ENCODE measurements at regions not wholly inside any gene's neighbourhood (a gene's known extent, or its start where the extent isn't known, plus 50 kb on each side); places are given as distances from the start of the nearest gene placed in this dataset.
"Not testable (repeated sequence)": the region's sequence is repeated elsewhere in the genome, so short reads cannot be mapped to it uniquely, and the experiment has no call there.

DNA sequence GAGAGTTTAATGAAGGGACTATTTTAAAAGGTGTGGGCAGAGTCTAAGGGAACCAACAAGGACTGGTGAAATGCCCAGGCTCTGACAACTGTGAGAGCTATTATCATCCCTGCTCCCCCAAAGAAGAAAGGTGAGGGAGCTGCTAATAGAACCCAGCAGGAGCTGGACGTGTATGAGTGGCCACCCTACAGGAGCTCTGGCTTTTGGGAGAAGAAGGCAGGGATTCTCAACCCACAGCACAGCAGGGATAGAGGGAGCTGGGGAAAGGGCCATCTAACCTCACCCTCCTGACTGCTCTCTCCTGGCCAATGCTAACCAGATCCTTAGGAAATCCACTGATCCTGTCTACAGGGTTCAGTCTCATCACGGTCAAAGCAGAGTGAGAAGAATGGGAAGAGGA is 57.1 kb downstream of the GRIN2B start:
- Mint-ChIP-seq H3K27me3 (no peaks in the 10 kb centered on the region), H3K27ac (no peak overlapping the region), H3K4me1 (no peaks in the 10 kb centered on the region), H3K9me3 (no peaks in the 10 kb centered on the region), H3K4me3 (no peak overlapping the region), H3K36me3 (no peaks in the 10 kb centered on the region)

GRCh38 chr12:13918897-13919296 is 62.5 kb downstream of the GRIN2B start:
- Mint-ChIP-seq H3K9me3 (no peaks in the 10 kb centered on the region), H3K4me1 (no peaks in the 10 kb centered on the region), H3K27me3 (no peaks in the 10 kb centered on the region), H3K36me3 (no peaks in the 10 kb centered on the region), H3K27ac (no peak overlapping the region), H3K4me3 (no peak overlapping the region)

DNA sequence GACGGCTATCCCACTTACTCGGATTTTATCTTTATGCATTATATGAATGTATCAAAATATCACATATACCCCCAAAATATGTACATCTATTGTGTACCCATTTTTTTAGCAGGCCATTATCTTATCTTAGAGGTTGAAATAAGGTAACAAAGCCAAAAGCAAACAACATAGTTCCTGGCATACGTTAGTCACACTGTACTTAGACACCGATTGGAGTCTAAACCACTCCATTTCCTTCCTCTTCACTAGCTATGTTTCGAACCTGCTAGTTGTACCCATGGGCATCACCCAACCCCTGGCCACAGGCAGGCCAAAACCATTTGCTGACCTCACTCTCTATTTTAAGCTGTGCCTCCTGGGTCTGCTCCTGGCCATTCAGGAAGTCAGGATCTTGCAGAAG is 66.3 kb downstream of the GRIN2B start:
- H3K27me3 Mint-ChIP-seq = peaks cover 1% of the 10 kb centered on the region
- H3K9me3 Mint-ChIP-seq = no peaks in the 10 kb centered on the region
- no peaks in the 10 kb centered on the region for H3K4me1 Mint-ChIP-seq
- H3K27ac Mint-ChIP-seq = no peak overlapping the region
- no peak overlapping the region for H3K4me3 Mint-ChIP-seq
- H3K36me3 Mint-ChIP-seq = no peaks in the 10 kb centered on the region

- no peak overlapping the region for H3K4me3 Mint-ChIP-seq
- no peaks in the 10 kb centered on the region for H3K4me1 Mint-ChIP-seq
- peaks cover 1% of the 10 kb centered on the region for H3K27me3 Mint-ChIP-seq
- H3K36me3 Mint-ChIP-seq = no peaks in the 10 kb centered on the region
- no peak overlapping the region for H3K27ac Mint-ChIP-seq
- H3K9me3 Mint-ChIP-seq = no peaks in the 10 kb centered on the region
These were observed 68.0 kb downstream of the GRIN2B start for GRCh38 chr12:13913371-13913770.

- H3K27ac Mint-ChIP-seq = no peak overlapping the region
- H3K36me3 Mint-ChIP-seq = no peaks in the 10 kb centered on the region
These were observed 69.4 kb downstream of the GRIN2B start for GRCh38 chr12:13911756-13912554.

DNA sequence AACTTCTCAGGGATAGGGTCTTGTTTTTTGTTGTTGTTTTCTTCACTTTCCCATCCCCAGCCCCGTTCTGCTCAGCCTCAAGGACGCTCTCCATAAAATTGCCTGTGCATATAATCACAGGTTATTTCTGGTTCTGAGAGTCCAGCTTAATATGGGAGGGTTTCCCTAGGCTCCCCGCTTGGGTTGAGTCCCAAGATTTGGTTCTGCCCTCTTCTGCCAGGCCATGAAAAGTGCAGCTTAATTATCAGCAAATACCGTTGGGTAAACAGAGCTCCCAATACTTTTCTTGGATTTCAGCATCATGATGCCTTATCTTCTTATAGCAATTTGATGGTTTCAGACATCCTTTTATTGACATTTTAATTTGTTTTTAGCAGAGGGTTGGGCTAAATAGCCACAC is 75.6 kb downstream of the GRIN2B start:
- H3K27me3 Mint-ChIP-seq = peaks cover 4% of the 10 kb centered on the region
- H3K4me1 Mint-ChIP-seq = no peaks in the 10 kb centered on the region
- no peaks in the 10 kb centered on the region for H3K36me3 Mint-ChIP-seq
- peaks cover 18% of the 10 kb centered on the region for H3K9me3 Mint-ChIP-seq
- H3K4me3 Mint-ChIP-seq = no peak overlapping the region
- no peak overlapping the region for H3K27ac Mint-ChIP-seq

More at GRCh38 chr12:13911756-13912554, 69.4 kb downstream of the GRIN2B start:
- no peaks in the 10 kb centered on the region for H3K9me3 Mint-ChIP-seq
- H3K4me1 Mint-ChIP-seq = no peaks in the 10 kb centered on the region
- H3K4me3 Mint-ChIP-seq = no peak overlapping the region
- peaks cover 1% of the 10 kb centered on the region for H3K27me3 Mint-ChIP-seq

- Mint-ChIP-seq H3K4me3 (no peak overlapping the region), H3K36me3 (no peaks in the 10 kb centered on the region), H3K27ac (no peak overlapping the region), H3K9me3 (peaks cover 12% of the 10 kb centered on the region), H3K4me1 (no peaks in the 10 kb centered on the region), H3K27me3 (peaks cover 3% of the 10 kb centered on the region)
These were observed 80.7 kb downstream of the GRIN2B start for GRCh38 chr12:13900718-13901117.

DNA sequence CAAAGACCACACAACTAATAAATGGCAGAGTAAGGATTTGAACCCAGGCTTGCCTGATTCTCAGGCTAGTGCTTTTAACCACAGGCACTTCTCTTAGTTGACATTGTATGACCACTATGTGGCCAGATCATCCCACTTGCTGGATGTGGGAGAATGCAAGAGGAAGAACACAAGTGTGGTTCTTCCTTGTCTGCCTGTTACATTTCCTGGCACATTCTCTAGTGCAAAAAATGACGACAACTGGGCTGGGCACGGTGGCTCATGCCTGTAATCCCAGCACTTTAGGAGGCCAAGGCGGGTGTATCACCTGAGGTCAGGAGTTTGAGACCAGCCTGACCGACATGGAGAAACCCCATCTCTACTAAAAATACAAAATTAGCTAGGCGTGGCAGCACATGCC is 83.0 kb downstream of the GRIN2B start:
- not testable (repeated sequence) for H3K36me3 Mint-ChIP-seq, H3K27ac Mint-ChIP-seq, H3K4me3 Mint-ChIP-seq, H3K4me1 Mint-ChIP-seq, H3K27me3 Mint-ChIP-seq, H3K9me3 Mint-ChIP-seq

- peaks cover 1% of the 10 kb centered on the region for H3K27me3 Mint-ChIP-seq
These were observed 83.6 kb downstream of the GRIN2B start for GRCh38 chr12:13897811-13898210.

GRCh38 chr12:13896063-13896626 is 85.3 kb downstream of the GRIN2B start:
- Mint-ChIP-seq H3K27ac (no peak overlapping the region), H3K36me3 (no peaks in the 10 kb centered on the region), H3K9me3 (no peaks in the 10 kb centered on the region), H3K4me1 (no peaks in the 10 kb centered on the region), H3K27me3 (peaks cover 2% of the 10 kb centered on the region), H3K4me3 (no peak overlapping the region)

More at GRCh38 chr12:13897811-13898210, 83.6 kb downstream of the GRIN2B start:
- H3K4me1 Mint-ChIP-seq = no peaks in the 10 kb centered on the region
- H3K9me3 Mint-ChIP-seq = no peaks in the 10 kb centered on the region
- no peak overlapping the region for H3K27ac Mint-ChIP-seq
- no peak overlapping the region for H3K4me3 Mint-ChIP-seq
- H3K36me3 Mint-ChIP-seq = no peaks in the 10 kb centered on the region

GRCh38 chr12:13891902-13892301 is 89.5 kb downstream of the GRIN2B start:
- peaks cover 1% of the 10 kb centered on the region for H3K27me3 Mint-ChIP-seq
- H3K9me3 Mint-ChIP-seq = no peaks in the 10 kb centered on the region
- H3K27ac Mint-ChIP-seq = no peak overlapping the region
- no peak overlapping the region for H3K4me3 Mint-ChIP-seq
- H3K36me3 Mint-ChIP-seq = no peaks in the 10 kb centered on the region
- H3K4me1 Mint-ChIP-seq = no peaks in the 10 kb centered on the region

DNA sequence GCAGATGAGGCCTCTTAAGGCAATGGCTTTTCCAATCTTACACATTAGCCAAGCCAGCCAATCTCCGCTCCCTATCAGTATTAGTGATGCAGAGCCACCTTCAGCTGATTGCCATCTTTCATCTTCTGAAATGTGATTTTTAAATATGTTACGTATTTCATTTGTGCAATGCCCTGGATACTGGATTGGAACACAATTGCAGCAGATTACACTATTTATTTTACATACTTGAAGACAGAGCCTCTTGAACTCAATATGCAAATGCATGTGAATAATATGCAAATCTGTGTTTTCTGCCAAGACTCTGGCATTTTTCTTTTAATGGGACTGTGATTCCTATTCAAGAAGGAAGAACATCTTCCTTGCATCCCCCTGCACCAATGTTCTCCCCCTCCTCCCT is 90.5 kb downstream of the GRIN2B start:
- no peak overlapping the region for H3K27ac Mint-ChIP-seq
- no peaks in the 10 kb centered on the region for H3K4me1 Mint-ChIP-seq
- H3K36me3 Mint-ChIP-seq = no peaks in the 10 kb centered on the region

DNA sequence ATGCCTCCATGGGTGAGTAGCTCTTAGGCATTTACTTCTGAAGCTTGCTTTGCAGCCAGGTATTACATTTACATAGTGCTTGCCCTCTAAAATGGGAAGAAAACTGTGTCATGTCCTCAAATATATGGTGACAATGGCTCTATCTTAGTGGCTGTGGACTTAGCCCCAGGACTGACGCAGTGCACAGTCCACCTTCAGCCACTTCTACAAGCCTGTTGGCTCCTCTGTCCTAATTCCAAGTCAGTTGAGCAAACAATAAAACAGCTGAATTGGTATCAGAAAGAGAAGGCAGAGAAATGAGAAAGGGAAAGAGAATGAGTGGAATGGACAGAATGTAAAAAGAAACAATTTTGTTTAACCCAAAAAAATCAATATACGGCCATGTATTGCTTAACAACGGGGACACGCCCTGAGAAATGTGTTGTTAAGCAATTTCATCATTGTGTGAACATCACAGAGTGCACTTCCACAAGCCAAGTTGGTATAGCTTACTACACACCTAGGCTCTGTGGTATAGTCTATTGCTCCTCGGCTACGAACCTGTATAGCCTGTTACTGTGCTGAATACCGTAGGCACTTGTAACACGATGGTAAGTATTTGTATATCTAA is 93.5 kb downstream of the GRIN2B start:
- H3K4me1 Mint-ChIP-seq = no peaks in the 10 kb centered on the region
- no peak overlapping the region for H3K4me3 Mint-ChIP-seq
- H3K36me3 Mint-ChIP-seq = no peaks in the 10 kb centered on the region
- H3K27ac Mint-ChIP-seq = no peak overlapping the region
- H3K27me3 Mint-ChIP-seq = peaks cover 7% of the 10 kb centered on the region
- no peaks in the 10 kb centered on the region for H3K9me3 Mint-ChIP-seq

More for the DNA sequence above, 90.5 kb downstream of the GRIN2B start:
- Mint-ChIP-seq H3K9me3 (no peaks in the 10 kb centered on the region), H3K27me3 (peaks cover 1% of the 10 kb centered on the region), H3K4me3 (no peak overlapping the region)

GRCh38 chr12:13882176-13882575 is 99.2 kb downstream of the GRIN2B start:
- no peak overlapping the region for H3K27ac Mint-ChIP-seq
- no peaks in the 10 kb centered on the region for H3K9me3 Mint-ChIP-seq
- H3K27me3 Mint-ChIP-seq = peaks cover 9% of the 10 kb centered on the region
- H3K4me1 Mint-ChIP-seq = no peaks in the 10 kb centered on the region
- no peaks in the 10 kb centered on the region for H3K36me3 Mint-ChIP-seq
- H3K4me3 Mint-ChIP-seq = no peak overlapping the region

GRCh38 chr12:13880613-13881012 is 100.8 kb downstream of the GRIN2B start:
- no peak overlapping the region for H3K27ac Mint-ChIP-seq
- H3K4me3 Mint-ChIP-seq = no peak overlapping the region
- no peaks in the 10 kb centered on the region for H3K4me1 Mint-ChIP-seq
- H3K27me3 Mint-ChIP-seq = peaks cover 9% of the 10 kb centered on the region
- no peaks in the 10 kb centered on the region for H3K36me3 Mint-ChIP-seq
- H3K9me3 Mint-ChIP-seq = no peaks in the 10 kb centered on the region

DNA sequence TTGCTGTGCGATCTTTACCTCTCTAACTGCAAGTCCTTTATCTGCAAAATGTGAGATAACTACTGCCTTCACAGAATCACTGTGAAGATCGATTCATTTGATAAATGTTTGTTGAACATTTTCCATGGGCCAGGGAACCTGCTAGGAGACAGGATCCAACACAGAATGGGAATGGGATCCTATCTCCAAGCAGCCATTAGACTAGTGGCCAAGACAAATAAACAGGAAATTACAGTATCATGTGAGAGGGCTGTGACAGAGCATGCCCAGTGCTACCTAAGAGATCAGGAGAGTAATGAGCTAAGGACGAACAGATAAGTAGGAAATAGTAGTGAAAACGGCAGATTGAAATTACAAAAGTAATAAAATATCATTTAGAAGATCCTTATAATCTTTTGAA is 105.7 kb downstream of the GRIN2B start:
- H3K27ac Mint-ChIP-seq = no peak overlapping the region
- peaks cover 3% of the 10 kb centered on the region for H3K27me3 Mint-ChIP-seq
- H3K9me3 Mint-ChIP-seq = no peaks in the 10 kb centered on the region
- no peak overlapping the region for H3K4me3 Mint-ChIP-seq
- H3K36me3 Mint-ChIP-seq = no peaks in the 10 kb centered on the region
- no peaks in the 10 kb centered on the region for H3K4me1 Mint-ChIP-seq

All from activated naive CD4-positive, alpha-beta T cell treated with anti-CD3 and anti-CD28 coated beads, Interleukin-2, amount 50 U/mL, for 24 hours (primary cell).